ENCODE measurements at regions not wholly inside any gene's neighbourhood (a gene's known extent, or its start where the extent isn't known, plus 50 kb on each side); places are given as distances from the start of the nearest gene placed in this dataset.

GRCh38 chr6:50353603-50354002, 303.9 kb upstream of the DEFB112 start:
- H3K4me1 ChIP-seq (ENCODE audit: low read length): no peaks in the 10 kb centered on the region
- TF ChIP-seq EZH2phosphoT487 (IDR thresholded peaks at IDR 0.05; ENCODE audit: low read depth) (no peak), CTCF (IDR thresholded peaks at IDR 0.05; ENCODE audit: low read depth, low read length) (no peak)
- H3K4me3 ChIP-seq (ENCODE audit: low read length): no peak overlapping the region
- H2AFZ ChIP-seq (ENCODE audit: low read depth, low read length): no peak overlapping the region
- H4K20me1 ChIP-seq (ENCODE audit: insufficient read depth, low read length): no peaks in the 10 kb centered on the region
- H3K9ac ChIP-seq (ENCODE audit: low read length): no peak overlapping the region
- H3K27ac ChIP-seq (ENCODE audit: low read length): no peak overlapping the region
- no peaks in the 10 kb centered on the region for H3K79me2 ChIP-seq (ENCODE audit: low read length)
- no peaks in the 10 kb centered on the region for H3K27me3 ChIP-seq (ENCODE audit: low read depth, low read length)
- no peaks in the 10 kb centered on the region for H3K36me3 ChIP-seq (replicated peaks; ENCODE audit: low read depth, low read length)
- H3K4me2 ChIP-seq (ENCODE audit: low read length): no peak overlapping the region
- peaks cover 4% of the 10 kb centered on the region; the same call in 1 of the 2 replicates for H3K9me3 ChIP-seq (ENCODE audit: insufficient read depth, low read length)

- no peak for TF ChIP-seq EZH2phosphoT487 (IDR thresholded peaks at IDR 0.05; ENCODE audit: low read depth)
- no peak for TF ChIP-seq CTCF (IDR thresholded peaks at IDR 0.05; ENCODE audit: low read depth, low read length)
- Histone ChIP-seq H2AFZ (ENCODE audit: low read depth, low read length) (no peak overlapping the region), H3K36me3 (replicated peaks; ENCODE audit: low read depth, low read length) (no peaks in the 10 kb centered on the region), H3K4me1 (ENCODE audit: low read length) (no peaks in the 10 kb centered on the region), H3K79me2 (ENCODE audit: low read length) (no peaks in the 10 kb centered on the region), H3K27ac (ENCODE audit: low read length) (no peak overlapping the region), H3K4me3 (ENCODE audit: low read length) (no peak overlapping the region), H4K20me1 (ENCODE audit: insufficient read depth, low read length) (no peaks in the 10 kb centered on the region), H3K27me3 (ENCODE audit: low read depth, low read length) (no peaks in the 10 kb centered on the region), H3K9me3 (ENCODE audit: insufficient read depth, low read length) (peaks cover 1% of the 10 kb centered on the region; the same call in 1 of the 2 replicates), H3K4me2 (ENCODE audit: low read length) (no peak overlapping the region), H3K9ac (ENCODE audit: low read length) (no peak overlapping the region)
Measured at GRCh38 chr6:50358113-50358512, 308.4 kb upstream of the DEFB112 start.

- Histone ChIP-seq H3K9ac (ENCODE audit: low read length) (no peak overlapping the region), H3K27ac (ENCODE audit: low read length) (no peak overlapping the region), H3K79me2 (ENCODE audit: low read length) (no peaks in the 10 kb centered on the region), H3K36me3 (replicated peaks; ENCODE audit: low read depth, low read length) (no peaks in the 10 kb centered on the region), H3K4me3 (ENCODE audit: low read length) (no peak overlapping the region), H3K27me3 (ENCODE audit: low read depth, low read length) (no peaks in the 10 kb centered on the region), H3K4me2 (ENCODE audit: low read length) (no peak overlapping the region), H2AFZ (ENCODE audit: low read depth, low read length) (no peak overlapping the region), H3K9me3 (ENCODE audit: insufficient read depth, low read length) (no peaks in the 10 kb centered on the region), H3K4me1 (ENCODE audit: low read length) (no peaks in the 10 kb centered on the region), H4K20me1 (ENCODE audit: insufficient read depth, low read length) (no peaks in the 10 kb centered on the region)
- TF ChIP-seq CTCF (IDR thresholded peaks at IDR 0.05; ENCODE audit: low read depth, low read length) (no peak), EZH2phosphoT487 (IDR thresholded peaks at IDR 0.05; ENCODE audit: low read depth) (no peak)
Measured at GRCh38 chr6:50361641-50362331, 312.1 kb upstream of the DEFB112 start.

- Histone ChIP-seq H4K20me1 (ENCODE audit: insufficient read depth, low read length) (no peaks in the 10 kb centered on the region), H3K79me2 (ENCODE audit: low read length) (no peaks in the 10 kb centered on the region), H3K4me1 (ENCODE audit: low read length) (no peaks in the 10 kb centered on the region), H3K9ac (ENCODE audit: low read length) (no peak overlapping the region), H3K4me2 (ENCODE audit: low read length) (no peak overlapping the region), H3K4me3 (ENCODE audit: low read length) (no peak overlapping the region), H3K9me3 (ENCODE audit: insufficient read depth, low read length) (no peaks in the 10 kb centered on the region), H3K27ac (ENCODE audit: low read length) (no peak overlapping the region), H2AFZ (ENCODE audit: low read depth, low read length) (no peak overlapping the region), H3K27me3 (ENCODE audit: low read depth, low read length) (no peaks in the 10 kb centered on the region), H3K36me3 (replicated peaks; ENCODE audit: low read depth, low read length) (no peaks in the 10 kb centered on the region)
- TF ChIP-seq CTCF (IDR thresholded peaks at IDR 0.05; ENCODE audit: low read depth, low read length): no peak
- no peak for TF ChIP-seq EZH2phosphoT487 (IDR thresholded peaks at IDR 0.05; ENCODE audit: low read depth)
Measured at GRCh38 chr6:50362706-50363105, 313.0 kb upstream of the DEFB112 start.
